GM23248 (cell line): ENCODE measurements at regions not wholly inside any gene's neighbourhood (a gene's known extent, or its start where the extent isn't known, plus 50 kb on each side); places are given as distances from the start of the nearest gene placed in this dataset. TPM values are rescaled to one million over a fixed set of nuclear protein-coding genes. Genes with fewer than 3 reads are reported as not detected.

Experiments
- DNase-seq: peaks from one replicate; pipeline ENCODE4 v3.0.0-alpha.2; 2015
- H2AFZ ChIP-seq: fragments of 200-600 bp; sonication (generic); 2 replicates; pipeline ENCODE4 v1.6.1; 2016; ENCODE audit warnings: antibody characterized with exemption
- H3F3A ChIP-seq: fragments of 200-600 bp; sonication (generic); 2 replicates; pipeline ENCODE4 v1.6.1; 2016; ENCODE audit warnings: mild to moderate bottlenecking, antibody characterized with exemption, mixed run types; ENCODE audit not compliant: insufficient read depth
- H3K27ac ChIP-seq: fragments of 200-600 bp; sonication (generic); 2 replicates; pipeline ENCODE4 v1.5.1; 2016; ENCODE audit warnings: mild to moderate bottlenecking
- H3K27me3 ChIP-seq: fragments of 200-600 bp; sonication (generic); replicated peaks from 2 replicates; pipeline ENCODE4 v1.6.1; 2016; ENCODE audit warnings: mild to moderate bottlenecking; ENCODE audit not compliant: insufficient read depth
- H3K36me3 ChIP-seq: fragments of 200-600 bp; sonication (generic); 2 replicates; pipeline ENCODE4 v1.6.1; 2016; ENCODE audit warnings: low read depth, mild to moderate bottlenecking
- H3K4me1 ChIP-seq: fragments of 200-600 bp; sonication (generic); 2 replicates; pipeline ENCODE4 v1.6.1; 2016; ENCODE audit warnings: mild to moderate bottlenecking; ENCODE audit not compliant: insufficient read depth
- H3K4me2 ChIP-seq: fragments of 200-600 bp; sonication (generic); one replicate; pipeline ENCODE4 v1.6.1; 2016; ENCODE audit warnings: mild to moderate bottlenecking; ENCODE audit not compliant: unreplicated experiment
- H3K4me3 ChIP-seq: fragments of 200-600 bp; sonication (generic); 2 replicates; pipeline ENCODE4 v1.5.1; 2016; ENCODE audit warnings: mild to moderate bottlenecking
- H3K79me2 ChIP-seq: fragments of 200-600 bp; sonication (generic); 2 replicates; pipeline ENCODE4 v1.6.1; 2016; ENCODE audit warnings: mild to moderate bottlenecking; ENCODE audit not compliant: insufficient read depth
- H3K9ac ChIP-seq: fragments of 200-600 bp; sonication (generic); 2 replicates; pipeline ENCODE4 v1.6.1; 2016; ENCODE audit warnings: mild to moderate bottlenecking
- H3K9me2 ChIP-seq: fragments of 200-600 bp; sonication (generic); 2 replicates; pipeline ENCODE4 v1.6.1; 2016; ENCODE audit warnings: mixed run types, mild to moderate bottlenecking, moderate library complexity; ENCODE audit not compliant: insufficient read depth
- H3K9me3 ChIP-seq: fragments of 200-600 bp; sonication (generic); one replicate; pipeline ENCODE4 v1.6.1; 2017; ENCODE audit warnings: low read depth
- H4K20me1 ChIP-seq: fragments of 200-600 bp; sonication (generic); 2 replicates; pipeline ENCODE4 v1.6.0; 2016; ENCODE audit not compliant: insufficient read depth
- EZH2 ChIP-seq: fragments of 200-600 bp; sonication (generic); IDR thresholded peaks from 2 replicates; pipeline ENCODE4 v1.6.1; 2018; ENCODE audit warnings: antibody characterized with exemption, mild to moderate bottlenecking; ENCODE audit not compliant: insufficient read depth, poor library complexity, severe bottlenecking
- EZH2phosphoT487 ChIP-seq: fragments of 200-600 bp; sonication (generic); IDR thresholded peaks from 2 replicates; pipeline ENCODE4 v1.6.1; 2018; ENCODE audit warnings: antibody characterized with exemption, moderate library complexity, mild to moderate bottlenecking, low read depth; ENCODE audit not compliant: insufficient read depth
- WGBS, 2 experiments: methylation state at CpG; one replicate each; pipeline ENCODE4 v1.1.6; 2015 to 2017; ENCODE audit warnings: low lambda C conversion rate in 2 of 2, low coverage in 1 of 2; ENCODE audit errors: missing lambda C conversion rate in 2 of 2; 5-methylcytosine and 5-hydroxymethylcytosine counted together
- in situ Hi-C: fragments of 300-500 bp; cut with MboI; formaldehyde crosslinking; loops from 2 replicates; pipeline ENCODE4 v1.15.0; 2020
- small RNA-seq: library from RNA; depleted of rRNA; stranded (forward); fragments of <200 nt; gene quantifications from one replicate; pipeline ENCODE3, GENCODE V24; 2014; ENCODE audit warnings: low read depth, low replicate concordance

DNA sequence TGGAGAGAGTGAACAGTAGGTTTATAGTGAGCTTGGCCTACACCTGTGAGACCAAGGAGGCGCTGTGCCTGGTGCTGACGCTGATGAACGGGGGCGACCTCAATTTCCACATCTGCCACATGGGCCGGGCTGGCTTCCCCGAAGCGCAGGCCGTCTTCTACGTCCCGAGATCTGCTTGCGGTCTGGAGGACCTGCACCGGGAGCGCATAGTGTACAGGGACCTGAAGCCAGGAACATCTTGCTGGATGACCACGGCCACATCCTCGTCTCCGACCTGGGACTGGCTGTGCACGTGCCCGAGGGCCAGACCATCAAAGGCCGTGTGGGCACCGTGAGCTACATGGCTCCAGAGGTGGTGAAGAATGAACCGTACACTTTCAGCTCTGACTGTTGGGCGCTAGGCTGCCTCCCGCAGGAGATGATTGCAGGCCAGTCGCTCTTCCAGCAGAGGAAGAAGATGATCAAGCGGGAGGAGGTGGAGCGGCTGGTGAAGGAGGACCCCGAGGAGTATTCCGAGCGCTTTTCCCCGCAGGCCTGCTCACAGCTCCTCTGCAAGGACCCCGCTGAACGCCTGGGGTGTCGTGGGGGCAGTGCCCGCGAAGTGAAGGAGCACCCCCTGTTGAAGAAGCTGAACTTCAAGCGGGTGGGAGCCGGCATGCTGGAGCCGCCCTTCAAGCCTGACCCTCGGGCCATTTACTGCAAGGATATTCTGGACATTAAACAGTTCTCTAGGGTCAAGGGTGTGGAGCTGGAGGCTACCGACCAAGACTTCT, 139.0 kb downstream of the ZDHHC20 start:
- no peaks in the 10 kb centered on the region for H3K4me1 ChIP-seq
- 95 to 96% methylated on average over 40 of the region's 40 CpGs for WGBS, 2 experiments
- H3K9me2 ChIP-seq = no peaks in the 10 kb centered on the region
- in situ Hi-C loops = no loop called here
- TF ChIP-seq EZH2 (no peak), EZH2phosphoT487 (no peak)
- H3K4me3 ChIP-seq = no peak overlapping the region
- no peak overlapping the region for H3K4me2 ChIP-seq
- no peak overlapping the region for H3K9ac ChIP-seq
- DNase-seq = no peak
- no peaks in the 10 kb centered on the region for H3K36me3 ChIP-seq
- H3K27me3 ChIP-seq = no peaks in the 10 kb centered on the region
- H3K79me2 ChIP-seq = no peaks in the 10 kb centered on the region
- H4K20me1 ChIP-seq = no peaks in the 10 kb centered on the region
- H2AFZ ChIP-seq = no peak overlapping the region
- no peak overlapping the region for H3K27ac ChIP-seq
- H3K9me3 ChIP-seq = no peaks in the 10 kb centered on the region
- H3F3A ChIP-seq = peaks cover 3% of the 10 kb centered on the region; the same call in 1 of the 2 replicates

DNA sequence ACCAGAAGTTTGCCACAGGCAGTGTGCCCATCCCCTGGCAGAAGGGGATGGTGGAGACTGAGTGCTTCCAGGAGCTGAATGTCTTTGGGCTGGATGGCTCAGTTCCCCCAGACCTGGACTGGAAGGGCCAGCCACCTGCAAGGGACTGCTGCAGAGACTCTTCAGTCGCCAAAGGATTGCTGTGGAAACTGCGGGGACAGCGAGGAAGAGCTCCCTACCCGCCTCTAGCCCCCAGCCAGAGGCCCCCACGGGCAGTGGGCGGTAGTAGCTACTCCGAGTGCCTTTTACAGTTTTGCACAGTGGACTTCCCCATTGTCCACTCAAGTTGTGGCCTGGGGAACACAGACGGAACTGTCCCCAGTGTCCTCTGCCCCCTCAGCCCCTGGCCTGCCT, 138.5 kb downstream of the ZDHHC20 start:
- in situ Hi-C loops = no loop called here
- Histone ChIP-seq H2AFZ (no peak overlapping the region), H3K79me2 (no peaks in the 10 kb centered on the region), H4K20me1 (no peaks in the 10 kb centered on the region), H3K9me2 (no peaks in the 10 kb centered on the region), H3K36me3 (no peaks in the 10 kb centered on the region), H3F3A (peaks cover 7% of the 10 kb centered on the region; the same call in 1 of the 2 replicates), H3K27ac (no peak overlapping the region), H3K9ac (no peak overlapping the region), H3K9me3 (no peaks in the 10 kb centered on the region), H3K4me2 (no peak overlapping the region), H3K4me1 (peaks cover 3% of the 10 kb centered on the region; the same call in 1 of the 2 replicates), H3K4me3 (no peak overlapping the region), H3K27me3 (no peaks in the 10 kb centered on the region)
- WGBS, 2 experiments = 96% methylated on average over 8 of the region's 8 CpGs
- DNase-seq = no peak
- TF ChIP-seq EZH2phosphoT487 = no peak
- TF ChIP-seq EZH2 = no peak

DNA sequence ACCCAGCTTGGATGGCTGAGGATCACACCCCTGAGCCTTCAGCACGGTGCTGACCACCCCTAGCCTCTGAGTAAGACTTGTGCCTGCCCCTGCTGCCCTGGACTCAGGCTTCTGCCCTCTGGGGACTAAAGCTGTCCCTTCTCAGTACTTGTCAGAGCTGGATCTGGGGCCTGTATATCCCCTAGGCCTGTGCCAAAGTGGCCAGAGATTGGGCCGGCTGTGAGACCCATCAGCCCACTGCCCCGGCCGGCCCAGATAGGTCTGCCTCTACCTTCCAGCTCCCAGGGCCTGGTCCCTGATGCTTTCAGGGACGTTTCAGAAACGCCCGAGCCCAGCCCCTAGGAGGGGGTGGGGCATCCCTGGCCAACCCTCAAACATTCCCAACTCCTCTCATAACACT, 137.8 kb downstream of the ZDHHC20 start:
- peaks cover 6% of the 10 kb centered on the region; the same call in 1 of the 2 replicates for H3K4me1 ChIP-seq
- in situ Hi-C loops = no loop called here

DNA sequence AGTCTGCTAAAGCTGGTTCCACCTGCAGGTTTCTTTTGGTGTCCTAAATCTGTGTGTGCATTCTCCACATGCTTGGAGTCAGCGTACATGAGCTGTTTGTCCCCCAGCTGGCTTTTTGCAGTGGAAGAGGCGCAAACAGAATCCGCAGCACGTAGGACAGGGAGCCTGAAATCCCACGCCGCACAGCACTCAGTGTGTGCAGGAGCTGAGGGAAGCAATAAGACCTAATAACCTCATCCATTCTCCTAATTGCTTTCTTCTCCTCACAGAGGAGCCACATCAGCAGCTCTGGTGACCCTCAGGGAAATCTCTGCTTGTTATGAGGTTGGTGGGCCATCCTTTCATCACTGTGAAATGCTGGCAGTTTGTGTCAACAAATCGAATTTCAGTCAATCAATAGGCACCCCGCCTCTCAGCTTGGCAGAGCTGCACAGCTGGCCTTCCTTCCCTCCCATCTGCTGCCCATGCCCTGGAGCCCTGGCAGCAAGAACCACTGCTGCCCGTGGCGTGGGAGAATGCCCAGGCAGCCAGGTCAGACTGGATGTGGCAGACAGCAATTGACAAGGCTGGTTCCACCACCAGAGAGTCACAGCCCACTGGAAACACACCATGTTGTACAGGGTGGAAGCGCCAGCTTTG, 136.7 kb downstream of the ZDHHC20 start:
- H3K4me1 ChIP-seq = peaks cover 10% of the 10 kb centered on the region; the same call in 1 of the 2 replicates
- in situ Hi-C loops = no loop called here
- TF ChIP-seq EZH2phosphoT487 (no peak), EZH2 (no peak)
- no peak overlapping the region for H3K27ac ChIP-seq
- no peaks in the 10 kb centered on the region for H3K36me3 ChIP-seq
- no peak overlapping the region for H3K4me2 ChIP-seq
- H4K20me1 ChIP-seq = no peaks in the 10 kb centered on the region
- H2AFZ ChIP-seq = no peak overlapping the region
- H3K9me2 ChIP-seq = no peaks in the 10 kb centered on the region
- peaks cover 7% of the 10 kb centered on the region; the same call in 1 of the 2 replicates for H3F3A ChIP-seq
- 76 to 82% methylated on average over 11 of the region's 11 CpGs for WGBS, 2 experiments
- no peak overlapping the region for H3K4me3 ChIP-seq
- H3K79me2 ChIP-seq = no peaks in the 10 kb centered on the region
- H3K9me3 ChIP-seq = no peaks in the 10 kb centered on the region
- no peak overlapping the region for H3K9ac ChIP-seq
- DNase-seq = no peak
- H3K27me3 ChIP-seq = no peaks in the 10 kb centered on the region

More for the DNA sequence above, 137.8 kb downstream of the ZDHHC20 start:
- no peak for TF ChIP-seq EZH2
- TF ChIP-seq EZH2phosphoT487 = no peak
- Histone ChIP-seq H3K4me3 (no peak overlapping the region), H3K27me3 (no peaks in the 10 kb centered on the region), H3K9ac (no peak overlapping the region), H4K20me1 (no peaks in the 10 kb centered on the region), H2AFZ (no peak overlapping the region), H3K9me3 (no peaks in the 10 kb centered on the region), H3K4me2 (no peak overlapping the region), H3K27ac (no peak overlapping the region), H3F3A (peaks cover 7% of the 10 kb centered on the region; the same call in 1 of the 2 replicates), H3K79me2 (no peaks in the 10 kb centered on the region), H3K9me2 (no peaks in the 10 kb centered on the region), H3K36me3 (no peaks in the 10 kb centered on the region)
- DNase-seq = no peak
- 55 to 60% methylated on average over 7 of the region's 7 CpGs for WGBS, 2 experiments

Small RNA genes lying in the stretch of these regions (small RNA-seq; reads per million reads assigned to genes)
- gene AL158032.2 = not detected
